OCI-LY1 (cell line): ENCODE measurements at regions not wholly inside any gene's neighbourhood (a gene's known extent, or its start where the extent isn't known, plus 50 kb on each side); places are given as distances from the start of the nearest gene placed in this dataset.

Experiments used
- H2AFZ ChIP-seq: fragments of 200-600 bp; sonication (generic), shearing (Covaris generic); 2 replicates; pipeline ENCODE4 v1.6.0; 2014; ENCODE audit warnings: antibody characterized with exemption, mild to moderate bottlenecking, low read length
- H3F3A ChIP-seq: fragments of 200-600 bp; sonication (generic), shearing (Covaris generic); 2 replicates; pipeline ENCODE4 v1.6.0; 2014; ENCODE audit warnings: mild to moderate bottlenecking, antibody characterized with exemption, low read length, moderate library complexity; ENCODE audit not compliant: insufficient read depth
- H3K27ac ChIP-seq: fragments of 200-600 bp; sonication (generic); 2 replicates; pipeline ENCODE4 v1.5.1; 2014; ENCODE audit warnings: low read length, mixed run types, mild to moderate bottlenecking, low read depth; ENCODE audit not compliant: poor library complexity, severe bottlenecking
- H3K27me3 ChIP-seq: fragments of 200-600 bp; sonication (generic); 2 replicates; pipeline ENCODE4 v1.6.0; 2014; ENCODE audit warnings: antibody characterized with exemption, mild to moderate bottlenecking, low read length, moderate library complexity; ENCODE audit not compliant: insufficient read depth
- H3K36me3 ChIP-seq: fragments of 200-600 bp; sonication (generic); 2 replicates; pipeline ENCODE4 v1.6.1; 2014; ENCODE audit warnings: mild to moderate bottlenecking, antibody characterized with exemption, low read length, moderate library complexity, mixed read lengths; ENCODE audit not compliant: insufficient read depth
- H3K4me1 ChIP-seq: fragments of 200-600 bp; sonication (generic); 2 replicates; pipeline ENCODE4 v1.5.1; 2014; ENCODE audit warnings: mild to moderate bottlenecking, low read length, moderate library complexity; ENCODE audit not compliant: insufficient read depth, severe bottlenecking
- H3K4me2 ChIP-seq: fragments of 200-600 bp; sonication (generic), shearing (Covaris generic); 2 replicates; pipeline ENCODE4 v1.6.1; 2014; ENCODE audit warnings: low read length
- H3K4me3 ChIP-seq: fragments of 200-600 bp; sonication (generic); 2 replicates; pipeline ENCODE4 v1.5.1; 2014; ENCODE audit warnings: low read length, low read depth, mild to moderate bottlenecking, mixed read lengths; ENCODE audit not compliant: poor library complexity, severe bottlenecking
- H3K79me2 ChIP-seq: fragments of 200-600 bp; shearing (Covaris generic); 2 replicates; pipeline ENCODE4 v1.6.1; 2016; ENCODE audit warnings: mixed run types, low read length, mixed read lengths; ENCODE audit not compliant: insufficient read depth
- H3K9ac ChIP-seq: fragments of 200-600 bp; sonication (generic), shearing (Covaris generic); 2 replicates; pipeline ENCODE4 v1.6.1; 2014; ENCODE audit warnings: mild to moderate bottlenecking, low read length, mixed read lengths
- H3K9me2 ChIP-seq: fragments of 200-600 bp; sonication (generic), shearing (Covaris generic); 2 replicates; pipeline ENCODE4 v1.6.1; 2014; ENCODE audit warnings: low read depth, mild to moderate bottlenecking, low read length, mixed read lengths
- H3K9me3 ChIP-seq: fragments of 200-600 bp; shearing (Covaris generic); 2 replicates; pipeline ENCODE4 v1.6.1; 2014; ENCODE audit warnings: low read length, mixed read lengths
- H4K20me1 ChIP-seq: fragments of 200-600 bp; sonication (generic), shearing (Covaris generic); 2 replicates; pipeline ENCODE4 v1.6.0; 2016; ENCODE audit warnings: mild to moderate bottlenecking, low read length; ENCODE audit not compliant: insufficient read depth
- EZH2 ChIP-seq: fragments of 200-600 bp; sonication (generic), shearing (Covaris generic); IDR thresholded peaks from 2 replicates; pipeline ENCODE4 v1.8.0; 2017; ENCODE audit warnings: borderline replicate concordance, mixed run types, mild to moderate bottlenecking, antibody characterized with exemption, low read length, moderate library complexity, mixed read lengths
- TF ChIP-seq, protein P1 (sequence below): fragments of 200-600 bp; sonication (generic), shearing (Covaris generic); IDR thresholded peaks from 2 replicates; pipeline ENCODE4 v1.5.1; 2017; ENCODE audit warnings: mild to moderate bottlenecking, antibody characterized with exemption, low read length, moderate library complexity, mixed read lengths

DNA sequence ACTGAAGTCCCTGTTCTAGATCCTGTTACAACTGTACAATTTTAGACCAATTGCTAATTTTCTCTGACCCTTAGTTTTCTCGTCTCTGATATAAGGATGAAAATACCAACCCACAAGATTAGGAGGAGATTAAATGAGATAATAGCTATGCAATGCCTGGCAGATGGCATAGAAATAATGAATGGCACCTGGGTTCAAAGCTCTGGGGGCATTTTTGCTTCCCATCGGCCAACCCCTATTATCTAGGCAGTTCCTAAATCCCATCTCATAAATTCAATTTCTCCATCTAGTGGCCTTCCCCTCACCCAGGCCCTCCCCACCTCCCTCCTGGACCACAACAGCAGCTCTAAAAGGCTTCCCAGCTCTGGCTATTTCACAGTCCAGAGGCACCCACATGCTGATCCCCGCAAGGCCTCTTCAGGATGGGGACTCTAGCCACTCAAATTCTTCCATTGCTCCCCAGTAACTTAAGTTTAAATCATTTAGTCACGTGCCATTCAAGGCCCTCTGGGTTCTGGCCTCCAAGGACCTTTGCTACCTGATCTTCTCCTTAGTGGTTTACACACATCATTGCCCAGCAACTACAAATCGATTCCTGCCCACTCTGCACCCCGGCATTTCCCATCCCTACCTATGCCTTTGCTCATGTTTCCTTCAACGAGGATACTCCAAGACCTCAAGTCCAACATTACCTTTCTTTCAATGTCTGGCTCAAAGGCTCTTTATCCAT lies 202.4 kb upstream of the KLF14 start:
- Histone ChIP-seq H3K4me3 (no peak overlapping the region), H2AFZ (no peak overlapping the region), H3K4me2 (no peak overlapping the region), H4K20me1 (no peaks in the 10 kb centered on the region), H3K27ac (no peak overlapping the region), H3K4me1 (peaks cover 17% of the 10 kb centered on the region), H3K9me2 (no peaks in the 10 kb centered on the region), H3F3A (no peaks in the 10 kb centered on the region), H3K36me3 (peaks cover 59% of the 10 kb centered on the region; the same call in 1 of the 2 replicates), H3K27me3 (no peaks in the 10 kb centered on the region), H3K9me3 (no peaks in the 10 kb centered on the region), H3K79me2 (peaks cover 23% of the 10 kb centered on the region), H3K9ac (no peak overlapping the region)
- TF ChIP-seq EZH2, result no peak
- TF ChIP-seq, protein P1, sequence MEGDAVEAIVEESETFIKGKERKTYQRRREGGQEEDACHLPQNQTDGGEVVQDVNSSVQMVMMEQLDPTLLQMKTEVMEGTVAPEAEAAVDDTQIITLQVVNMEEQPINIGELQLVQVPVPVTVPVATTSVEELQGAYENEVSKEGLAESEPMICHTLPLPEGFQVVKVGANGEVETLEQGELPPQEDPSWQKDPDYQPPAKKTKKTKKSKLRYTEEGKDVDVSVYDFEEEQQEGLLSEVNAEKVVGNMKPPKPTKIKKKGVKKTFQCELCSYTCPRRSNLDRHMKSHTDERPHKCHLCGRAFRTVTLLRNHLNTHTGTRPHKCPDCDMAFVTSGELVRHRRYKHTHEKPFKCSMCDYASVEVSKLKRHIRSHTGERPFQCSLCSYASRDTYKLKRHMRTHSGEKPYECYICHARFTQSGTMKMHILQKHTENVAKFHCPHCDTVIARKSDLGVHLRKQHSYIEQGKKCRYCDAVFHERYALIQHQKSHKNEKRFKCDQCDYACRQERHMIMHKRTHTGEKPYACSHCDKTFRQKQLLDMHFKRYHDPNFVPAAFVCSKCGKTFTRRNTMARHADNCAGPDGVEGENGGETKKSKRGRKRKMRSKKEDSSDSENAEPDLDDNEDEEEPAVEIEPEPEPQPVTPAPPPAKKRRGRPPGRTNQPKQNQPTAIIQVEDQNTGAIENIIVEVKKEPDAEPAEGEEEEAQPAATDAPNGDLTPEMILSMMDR, result no peak

- Histone ChIP-seq H3K79me2 (peaks cover 23% of the 10 kb centered on the region), H3K9me2 (no peaks in the 10 kb centered on the region), H3K9me3 (no peaks in the 10 kb centered on the region), H3K9ac (no peak overlapping the region), H3K36me3 (peaks cover 66% of the 10 kb centered on the region), H3K4me1 (peaks cover 17% of the 10 kb centered on the region), H2AFZ (no peak overlapping the region), H3F3A (no peaks in the 10 kb centered on the region), H3K4me2 (no peak overlapping the region), H4K20me1 (no peaks in the 10 kb centered on the region), H3K27me3 (no peaks in the 10 kb centered on the region), H3K4me3 (no peak overlapping the region), H3K27ac (no peak overlapping the region)
- TF ChIP-seq, protein P1, result no peak
- no peak for TF ChIP-seq EZH2
Observed at GRCh38 chr7:130937016-130937415, 203.0 kb upstream of the KLF14 start.

- H3F3A ChIP-seq, result no peaks in the 10 kb centered on the region
- no peaks in the 10 kb centered on the region for H3K27me3 ChIP-seq
- no peak overlapping the region for H3K27ac ChIP-seq
- no peak overlapping the region for H2AFZ ChIP-seq
- H3K4me2 ChIP-seq, result no peak overlapping the region
- H3K4me3 ChIP-seq, result no peak overlapping the region
- peaks cover 25% of the 10 kb centered on the region for H3K79me2 ChIP-seq
- no peaks in the 10 kb centered on the region for H4K20me1 ChIP-seq
- no peaks in the 10 kb centered on the region for H3K9me2 ChIP-seq
- no peak overlapping the region for H3K9ac ChIP-seq
- TF ChIP-seq, protein P1, result no peak
- no peak for TF ChIP-seq EZH2
- no peaks in the 10 kb centered on the region for H3K9me3 ChIP-seq
- H3K4me1 ChIP-seq, result peaks cover 20% of the 10 kb centered on the region
- H3K36me3 ChIP-seq, result peaks cover 70% of the 10 kb centered on the region
Observed at GRCh38 chr7:130937830-130938229, 203.8 kb upstream of the KLF14 start.
